ENCODE measurements at regions not wholly inside any gene's neighbourhood (a gene's known extent, or its start where the extent isn't known, plus 50 kb on each side); places are given as distances from the start of the nearest gene placed in this dataset.
"Not testable (repeated sequence)": the region's sequence is repeated elsewhere in the genome, so short reads cannot be mapped to it uniquely, and the experiment has no call there.

DNA sequence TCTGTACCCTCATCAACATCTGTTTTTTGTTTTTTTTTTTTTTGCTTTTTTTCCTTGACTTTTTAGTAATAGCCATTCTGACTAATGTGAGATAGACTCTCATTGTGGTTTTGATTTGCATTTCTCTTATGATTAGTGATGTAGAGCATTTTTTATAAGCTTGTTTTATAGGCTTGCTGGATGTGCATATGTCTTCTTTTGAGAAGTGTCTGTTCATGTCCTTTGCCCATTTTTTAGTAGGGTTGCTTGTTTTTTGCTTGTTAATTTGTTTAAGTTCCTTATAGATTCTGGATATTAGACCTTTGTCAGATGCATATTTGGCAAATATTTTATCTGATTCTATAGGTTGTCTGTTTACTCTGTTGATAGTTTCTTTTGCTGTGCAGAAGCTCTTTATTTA lies 53.5 kb upstream of the FAR1 start:
- not testable (repeated sequence) for DNase-seq (ENCODE audit: low spot score)

DNA sequence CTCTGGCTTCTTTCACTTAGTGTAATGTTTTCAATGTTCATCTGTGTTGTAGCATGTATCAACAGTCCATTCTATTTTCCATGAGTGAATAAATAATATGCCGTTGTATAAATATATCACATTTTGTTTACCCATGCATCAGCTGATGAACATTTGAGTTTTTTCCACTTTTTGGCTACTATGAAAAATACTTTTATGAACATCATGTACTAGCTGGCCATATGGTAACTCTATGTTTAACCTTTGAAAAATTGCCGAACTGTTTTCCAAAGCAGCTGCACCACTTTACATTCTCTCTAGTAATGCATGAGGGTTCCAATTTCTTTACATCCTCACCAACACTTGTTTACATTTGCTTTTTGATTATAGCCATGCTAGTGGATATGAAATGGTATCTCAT lies 59.8 kb upstream of the FAR1 start:
- DNase-seq (ENCODE audit: low spot score) = no peak

DNA sequence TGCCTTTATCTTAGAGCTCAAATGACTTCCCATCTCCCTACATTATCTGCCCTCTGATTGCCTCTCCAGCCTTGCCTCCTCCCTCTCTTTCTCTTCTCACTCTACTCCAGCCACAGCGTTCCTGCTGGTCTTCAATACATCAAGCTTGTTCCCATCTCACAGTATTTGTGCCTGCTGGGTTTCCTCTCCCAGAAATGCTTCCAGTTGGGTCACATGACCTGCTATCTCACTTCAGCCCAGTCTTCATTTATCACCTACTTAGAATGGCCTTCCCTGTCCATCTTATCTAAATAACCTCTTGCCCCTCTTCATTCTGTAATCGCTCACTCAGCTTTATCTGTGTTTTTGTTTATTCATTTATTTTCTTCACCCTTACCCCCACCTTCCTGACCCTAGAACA lies 61.8 kb upstream of the FAR1 start:
- no peak for DNase-seq (ENCODE audit: low spot score)

DNA sequence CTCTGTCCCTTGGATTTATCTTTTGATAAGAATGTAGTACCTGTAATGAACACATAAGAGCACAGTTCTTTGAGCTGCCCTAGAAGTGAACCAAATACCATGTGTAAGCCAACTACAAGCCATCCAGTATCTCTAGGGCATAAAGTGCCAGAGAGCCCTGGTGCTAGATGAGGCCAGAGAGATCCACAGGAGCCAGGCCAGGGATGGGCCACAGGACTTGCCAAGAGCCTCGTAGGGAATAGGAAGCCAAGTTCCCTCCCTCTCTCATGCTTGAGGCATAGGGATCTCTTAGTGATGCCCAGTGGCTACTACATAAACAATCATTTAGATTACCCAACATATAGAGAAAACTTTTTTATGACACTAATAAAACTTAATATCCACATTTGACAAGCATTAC lies 64.8 kb upstream of the FAR1 start:
- no peak for DNase-seq (ENCODE audit: low spot score)

DNA sequence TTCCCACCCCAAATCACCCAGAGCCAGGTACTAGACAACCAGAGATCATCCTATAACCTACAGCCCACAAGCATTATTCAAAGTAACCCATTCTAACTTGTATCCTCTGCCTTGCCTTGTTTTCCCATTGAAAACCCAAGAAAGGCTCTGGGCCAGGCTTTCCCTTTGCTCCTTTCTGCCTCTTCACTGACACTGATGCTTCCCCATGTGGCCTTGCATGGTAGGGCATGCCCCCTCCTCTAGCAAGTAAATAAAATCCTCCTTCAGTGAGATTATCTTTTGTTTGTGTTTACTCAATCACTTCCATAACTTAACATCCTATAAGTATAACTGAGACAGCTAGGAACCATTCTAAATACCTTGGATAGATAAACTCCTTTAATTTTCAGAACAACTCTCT lies 65.6 kb upstream of the FAR1 start:
- DNase-seq (ENCODE audit: low spot score) = no peak

DNA sequence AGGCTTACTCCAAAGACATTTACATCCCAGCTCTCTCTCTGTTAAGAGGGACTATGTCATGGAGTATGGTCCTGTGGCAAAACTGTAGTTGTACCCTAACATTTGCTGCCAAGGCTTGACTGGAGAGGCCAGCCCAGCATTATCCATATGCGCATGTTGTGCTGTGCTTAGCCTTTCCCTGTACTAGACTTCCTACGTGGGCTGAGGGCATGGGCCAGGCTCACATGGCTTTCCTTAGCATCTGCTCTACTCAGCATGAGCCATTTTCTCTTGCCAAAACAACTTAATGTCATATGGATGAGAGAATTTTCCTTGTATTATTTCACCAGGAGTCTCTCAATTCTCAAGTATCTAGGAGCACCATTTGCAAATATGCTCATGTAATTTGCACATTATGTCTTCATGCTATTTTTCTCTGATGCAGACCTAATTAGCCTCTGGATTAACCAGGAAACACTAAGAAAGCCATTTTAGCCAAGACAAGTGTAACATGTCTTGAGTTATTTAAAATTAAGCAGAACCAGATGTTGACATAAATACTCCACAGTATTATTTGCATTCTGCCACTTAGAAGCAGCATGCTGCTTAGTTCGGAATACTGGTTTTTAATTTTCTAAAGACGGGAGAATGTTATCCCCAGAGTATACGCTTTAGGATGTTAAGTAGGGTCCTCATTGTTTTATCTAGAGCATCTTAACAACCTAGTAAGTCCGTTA lies 71.7 kb upstream of the FAR1 start:
- no peak for DNase-seq (ENCODE audit: low spot score)

DNA sequence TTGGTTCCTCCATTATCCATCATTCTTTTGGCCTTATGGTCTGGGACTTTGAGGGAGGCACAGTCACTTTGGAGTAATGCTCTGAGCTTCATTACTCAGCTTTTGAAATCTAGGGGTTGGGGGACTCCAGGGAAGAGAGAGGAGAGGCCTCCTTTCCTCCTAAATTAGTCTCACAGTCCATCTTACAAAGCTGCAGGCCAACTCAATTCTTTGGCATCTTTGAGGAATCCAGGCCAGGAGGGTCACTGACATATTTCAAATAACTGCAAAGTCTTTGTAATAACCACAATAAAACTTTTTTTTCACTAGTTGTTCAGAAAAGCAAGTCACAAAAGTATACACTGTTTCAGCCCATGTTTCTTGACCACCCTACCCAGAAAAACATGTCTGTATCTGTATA lies 73.3 kb upstream of the FAR1 start:
- no peak for DNase-seq (ENCODE audit: low spot score)

DNA sequence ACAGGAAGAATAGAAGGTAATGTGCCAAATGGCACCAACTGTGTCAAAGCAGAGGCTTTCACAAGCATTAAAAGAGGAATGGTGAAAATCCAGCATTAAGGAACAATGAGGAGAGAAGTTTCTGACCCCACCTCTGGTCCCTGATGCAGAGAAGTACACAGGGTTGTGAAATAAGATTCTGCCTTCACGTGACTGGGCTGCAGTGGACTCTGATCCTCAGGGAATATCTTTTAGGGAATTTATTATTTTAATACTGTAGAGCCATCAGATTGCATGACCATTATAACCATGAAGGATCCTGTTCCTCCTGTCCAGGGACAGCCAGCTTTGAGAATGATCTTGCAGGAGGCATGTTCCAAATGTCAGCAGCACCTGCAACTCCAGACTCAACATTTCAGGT lies 74.4 kb upstream of the FAR1 start:
- no peak for DNase-seq (ENCODE audit: low spot score)

DNA sequence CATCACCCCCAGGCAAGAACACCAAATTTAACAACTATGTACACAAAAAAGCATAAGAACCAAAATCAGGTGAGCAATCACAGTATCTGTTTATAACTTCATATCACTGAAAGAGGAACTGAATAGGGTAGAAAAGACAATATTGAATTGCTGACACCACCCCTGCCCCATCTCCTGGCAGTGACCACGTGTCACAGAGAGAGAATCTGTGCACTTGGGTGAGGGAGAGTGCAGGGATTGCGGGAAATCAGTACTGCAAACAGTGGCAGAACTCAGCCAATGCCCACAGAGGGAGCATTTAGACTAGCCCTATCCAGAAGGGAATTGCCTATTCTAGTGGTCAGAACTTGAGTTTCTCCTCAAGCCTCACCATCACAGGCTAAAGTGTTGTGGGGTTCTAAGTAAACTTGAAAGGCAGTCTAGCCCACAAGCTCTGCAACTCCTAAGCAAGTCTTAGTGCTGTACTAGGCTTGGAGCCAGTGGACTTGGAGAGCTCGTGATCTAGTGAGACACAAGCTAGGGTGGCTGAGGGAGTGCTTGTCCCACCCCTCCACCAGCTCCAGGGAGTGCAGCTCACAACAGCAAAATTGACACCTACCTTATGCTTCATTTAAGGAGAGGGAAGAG lies 82.8 kb upstream of the PTH start:
- DNase-seq (ENCODE audit: low spot score) = no peak

DNA sequence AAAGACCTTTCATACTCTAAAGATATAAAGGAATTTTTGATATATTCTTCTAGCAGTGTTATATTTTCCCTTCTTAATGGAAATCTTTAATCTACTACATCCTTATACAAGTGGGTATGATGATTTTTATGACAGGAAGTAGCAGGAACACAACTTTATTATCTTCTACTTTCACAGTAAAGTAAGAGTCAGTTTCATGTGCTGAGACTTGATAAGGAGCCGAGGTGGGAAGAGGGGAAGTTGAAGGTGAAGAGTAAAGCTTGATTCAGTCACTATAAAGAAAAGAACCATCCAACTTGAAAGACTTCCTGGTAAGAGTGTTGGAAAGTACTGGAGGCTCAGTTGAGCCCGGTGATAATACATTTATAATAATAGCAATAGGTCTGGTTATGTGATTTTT lies 82.1 kb upstream of the PTH start:
- DNase-seq (ENCODE audit: low spot score) = no peak

DNA sequence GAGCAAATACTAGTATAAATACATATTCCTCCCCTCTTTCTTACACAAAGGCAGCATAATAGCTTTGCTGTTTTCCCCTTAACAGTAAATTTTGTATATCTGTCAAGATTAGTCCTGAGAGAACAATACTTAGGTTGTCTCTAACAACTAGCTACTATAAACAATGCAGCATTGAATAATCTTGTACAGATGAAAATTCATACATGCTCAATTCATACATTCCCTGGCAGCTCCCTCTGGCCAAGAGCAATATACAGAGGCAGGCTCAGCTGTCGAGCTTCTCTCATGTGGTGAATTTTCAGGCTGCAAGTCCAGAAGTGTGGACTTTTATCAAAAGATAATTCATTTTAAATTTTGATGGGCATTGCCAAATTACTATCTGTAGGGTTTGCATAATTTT lies 81.2 kb upstream of the PTH start:
- no peak for DNase-seq (ENCODE audit: low spot score)

DNA sequence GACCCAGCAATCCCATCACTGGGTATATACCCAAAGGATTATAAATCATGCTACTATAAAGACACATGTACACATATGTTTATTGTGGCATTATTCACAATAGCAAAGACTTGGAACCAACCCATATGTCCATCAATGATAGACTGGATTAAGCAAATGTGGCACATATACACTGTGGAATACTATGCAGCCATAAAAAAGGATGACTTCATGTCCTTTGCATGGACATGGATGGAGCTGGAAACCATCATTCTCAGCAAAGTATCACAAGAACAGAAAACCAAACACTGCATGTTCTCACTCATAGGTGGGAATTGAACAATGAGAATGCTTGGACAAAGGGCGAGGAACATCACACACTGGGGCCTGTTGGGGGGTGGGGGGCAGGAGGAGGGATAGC lies 79.6 kb upstream of the PTH start:
- DNase-seq (ENCODE audit: low spot score) = not testable (repeated sequence)

DNA sequence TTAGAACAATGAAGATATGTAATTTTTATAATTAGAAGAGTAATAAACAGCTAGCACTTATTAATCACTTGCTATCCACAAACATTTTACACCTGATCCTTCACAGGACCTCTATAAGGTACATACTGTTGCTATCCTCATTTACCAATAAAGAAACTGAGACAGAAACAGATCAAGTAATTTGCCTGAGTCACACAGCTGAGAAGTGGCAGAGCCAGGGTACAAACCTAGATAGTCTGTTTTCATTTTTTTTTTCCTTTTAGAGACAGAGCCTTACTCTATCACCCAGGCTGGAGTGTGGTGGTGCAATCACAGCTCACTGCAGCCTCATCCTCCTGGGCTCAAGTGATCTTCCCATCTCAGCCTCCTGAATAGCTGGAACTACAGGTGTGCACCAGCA lies 71.8 kb upstream of the PTH start:
- DNase-seq (ENCODE audit: low spot score) = no peak

DNA sequence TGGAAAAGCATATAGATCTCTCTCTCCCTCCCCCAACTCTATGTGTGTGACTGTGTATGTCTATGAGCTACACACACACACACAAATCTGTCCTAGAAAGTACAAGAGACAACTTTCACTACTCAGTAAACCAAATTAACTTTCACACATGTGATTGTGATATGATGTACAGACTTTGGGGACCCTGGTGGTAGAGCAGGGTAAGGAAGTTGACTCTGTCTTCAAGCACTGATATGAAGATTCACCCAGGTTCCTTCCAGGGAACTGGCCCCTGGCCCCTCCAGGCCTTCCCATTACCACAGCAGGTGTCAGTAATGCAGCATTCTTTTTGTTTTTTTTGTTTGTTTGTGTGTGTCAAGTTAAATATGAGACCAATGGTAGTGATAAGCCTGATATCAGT lies 66.1 kb upstream of the PTH start:
- DNase-seq (ENCODE audit: low spot score) = no peak

DNA sequence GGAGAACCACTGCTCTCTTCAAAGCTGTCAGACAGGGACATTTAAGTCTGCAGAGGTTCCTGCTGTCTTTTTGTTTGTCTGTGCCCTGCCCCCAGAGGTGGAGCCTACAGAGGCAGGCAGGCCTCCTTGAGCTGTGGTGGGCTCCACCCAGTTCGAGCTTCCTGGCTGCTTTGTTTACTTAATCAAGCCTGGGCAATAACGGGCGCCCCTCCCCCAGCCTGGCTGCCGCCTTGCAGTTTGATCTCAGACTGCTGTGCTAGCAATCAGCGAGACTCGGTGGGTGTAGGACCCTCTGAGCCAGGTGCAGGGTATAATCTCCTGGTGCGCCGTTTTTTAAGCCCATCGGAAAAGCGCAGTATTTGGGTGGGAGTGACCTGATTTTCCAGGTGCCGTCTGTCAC lies 64.5 kb upstream of the PTH start:
- DNase-seq (ENCODE audit: low spot score) = peak; percentile 15

DNA sequence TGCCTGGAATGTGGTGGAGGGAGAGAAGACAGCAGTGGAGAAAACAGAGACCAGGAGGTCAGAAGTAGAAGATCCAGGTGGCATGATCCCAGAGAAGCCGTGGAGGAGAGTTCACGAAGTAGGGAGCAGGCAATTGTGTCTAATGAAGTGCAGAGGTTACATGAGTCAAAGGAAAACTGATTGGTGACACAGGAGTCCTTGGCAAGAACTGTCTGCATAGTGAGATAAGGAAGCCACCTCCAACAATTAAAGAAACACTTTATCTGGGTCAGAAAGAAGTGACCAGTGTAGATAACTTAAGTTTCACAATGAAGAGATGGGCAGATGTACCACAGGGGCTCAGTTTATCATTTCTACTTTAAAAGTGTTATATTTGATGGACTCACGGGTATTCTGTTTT lies 57.0 kb upstream of the PTH start:
- DNase-seq (ENCODE audit: low spot score) = no peak

DNA sequence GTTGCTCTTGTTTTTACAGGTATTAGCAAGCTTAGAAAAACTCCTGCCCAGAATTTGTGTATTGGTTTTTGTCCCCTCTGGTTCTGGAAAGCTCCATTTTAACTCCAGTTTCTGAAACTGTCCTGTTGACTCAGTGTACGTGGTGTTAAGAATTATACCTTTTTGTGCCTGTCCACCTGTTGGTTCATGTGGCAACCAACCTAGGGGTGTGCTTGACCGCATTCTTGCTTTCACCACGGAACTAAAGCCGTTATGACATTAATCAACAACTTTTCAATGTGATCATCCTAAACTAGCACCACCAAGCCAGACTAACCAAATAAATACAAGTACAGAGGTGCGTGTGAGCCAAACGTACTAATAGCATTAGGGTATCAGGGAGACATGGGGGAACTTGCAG lies 56.0 kb upstream of the PTH start:
- no peak for DNase-seq (ENCODE audit: low spot score)

DNA sequence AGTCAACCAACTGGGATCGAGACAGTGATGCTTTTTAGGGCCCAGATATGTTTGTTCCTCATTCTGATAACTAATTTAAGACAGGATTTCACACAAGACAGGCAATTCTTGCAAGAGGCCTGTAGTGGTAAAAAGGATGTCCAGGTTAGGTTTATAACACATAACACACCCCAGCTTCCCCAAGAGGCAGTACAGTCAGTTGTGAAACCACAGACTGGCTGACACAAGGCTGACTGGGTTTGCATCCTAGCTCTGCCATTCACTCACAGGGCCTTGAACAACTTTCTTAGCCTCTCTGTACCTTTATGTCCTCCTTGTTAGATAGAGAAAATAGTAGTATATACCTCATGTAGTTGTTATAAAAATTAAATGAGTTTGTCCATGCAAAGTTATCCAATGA lies 55.0 kb upstream of the PTH start:
- DNase-seq (ENCODE audit: low spot score) = no peak

DNA sequence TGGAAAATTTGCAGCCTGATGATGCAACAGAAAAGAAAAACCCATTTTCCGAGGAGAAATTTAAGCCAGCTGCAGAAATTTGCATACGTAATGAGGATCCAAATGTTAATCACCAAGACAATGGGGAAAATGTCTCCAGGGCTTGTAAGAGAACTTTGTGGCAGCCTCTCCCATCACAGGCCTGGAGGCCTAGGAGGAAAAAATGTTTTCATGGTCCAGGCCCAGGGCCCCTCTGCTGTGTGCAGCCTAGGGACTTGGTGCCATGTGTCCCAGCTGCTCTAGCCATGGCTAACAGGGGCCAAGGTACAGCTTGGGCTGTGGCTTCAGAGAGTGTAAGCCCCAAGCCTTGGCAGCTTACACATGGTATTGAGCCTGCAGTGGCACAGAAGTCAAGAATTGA lies 50.3 kb upstream of the PTH start:
- not testable (repeated sequence) for DNase-seq (ENCODE audit: low spot score)

All from LoVo (cell line).